ENCODE measurements at regions not wholly inside any gene's neighbourhood (a gene's known extent, or its start where the extent isn't known, plus 50 kb on each side); places are given as distances from the start of the nearest gene placed in this dataset.

- no peak for DNase-seq
- Mint-ChIP-seq H3K27ac (ENCODE audit: unreplicated experiment) (no peak overlapping the region), H3K27me3 (ENCODE audit: unreplicated experiment) (no peaks in the 10 kb centered on the region)
Observed at GRCh38 chr1:217238945-217239344, 391.9 kb downstream of the GPATCH2 start.

GRCh38 chr1:217230412-217230811, 400.5 kb downstream of the GPATCH2 start:
- peaks cover 2% of the 10 kb centered on the region for H3K9me3 Mint-ChIP-seq (ENCODE audit: unreplicated experiment)
- no peaks in the 10 kb centered on the region for H3K27me3 Mint-ChIP-seq (ENCODE audit: unreplicated experiment)
- no peak for DNase-seq
- no peak overlapping the region for H3K4me3 Mint-ChIP-seq (ENCODE audit: unreplicated experiment)
- H3K4me1 Mint-ChIP-seq (ENCODE audit: low read depth, unreplicated experiment), result no peaks in the 10 kb centered on the region
- no peak overlapping the region for H3K27ac Mint-ChIP-seq (ENCODE audit: unreplicated experiment)
- TF ChIP-seq CTCF (IDR thresholded peaks at IDR 0.05; ENCODE audit: partially characterized antibody, unreplicated experiment), result no peak
- no peaks in the 10 kb centered on the region for H3K36me3 Mint-ChIP-seq (ENCODE audit: unreplicated experiment)

More at GRCh38 chr1:217238945-217239344, 391.9 kb downstream of the GPATCH2 start:
- H3K9me3 Mint-ChIP-seq (ENCODE audit: unreplicated experiment), result no peaks in the 10 kb centered on the region
- no peak for TF ChIP-seq CTCF (IDR thresholded peaks at IDR 0.05; ENCODE audit: partially characterized antibody, unreplicated experiment)
- no peaks in the 10 kb centered on the region for H3K36me3 Mint-ChIP-seq (ENCODE audit: unreplicated experiment)
- no peak overlapping the region for H3K4me3 Mint-ChIP-seq (ENCODE audit: unreplicated experiment)
- peaks cover 5% of the 10 kb centered on the region for H3K4me1 Mint-ChIP-seq (ENCODE audit: low read depth, unreplicated experiment)

- H3K27ac Mint-ChIP-seq (ENCODE audit: unreplicated experiment), result no peak overlapping the region
- H3K9me3 Mint-ChIP-seq (ENCODE audit: unreplicated experiment), result peaks cover 2% of the 10 kb centered on the region
- no peaks in the 10 kb centered on the region for H3K4me1 Mint-ChIP-seq (ENCODE audit: low read depth, unreplicated experiment)
- no peak for TF ChIP-seq CTCF (IDR thresholded peaks at IDR 0.05; ENCODE audit: partially characterized antibody, unreplicated experiment)
- no peak for DNase-seq
- no peak overlapping the region for H3K4me3 Mint-ChIP-seq (ENCODE audit: unreplicated experiment)
- H3K27me3 Mint-ChIP-seq (ENCODE audit: unreplicated experiment), result no peaks in the 10 kb centered on the region
- H3K36me3 Mint-ChIP-seq (ENCODE audit: unreplicated experiment), result no peaks in the 10 kb centered on the region
Observed at GRCh38 chr1:217228689-217229088, 402.2 kb downstream of the GPATCH2 start.

GRCh38 chr1:217224201-217224600, 406.7 kb downstream of the GPATCH2 start:
- peaks cover 2% of the 10 kb centered on the region for H3K9me3 Mint-ChIP-seq (ENCODE audit: unreplicated experiment)

GRCh38 chr1:217214551-217214950, 416.3 kb downstream of the GPATCH2 start:
- no peak overlapping the region for H3K4me3 Mint-ChIP-seq (ENCODE audit: unreplicated experiment)
- no peak overlapping the region for H3K27ac Mint-ChIP-seq (ENCODE audit: unreplicated experiment)
- no peaks in the 10 kb centered on the region for H3K4me1 Mint-ChIP-seq (ENCODE audit: low read depth, unreplicated experiment)
- peaks cover 1% of the 10 kb centered on the region for H3K27me3 Mint-ChIP-seq (ENCODE audit: unreplicated experiment)
- H3K9me3 Mint-ChIP-seq (ENCODE audit: unreplicated experiment), result no peaks in the 10 kb centered on the region
- DNase-seq, result no peak
- H3K36me3 Mint-ChIP-seq (ENCODE audit: unreplicated experiment), result no peaks in the 10 kb centered on the region
- no peak for TF ChIP-seq CTCF (IDR thresholded peaks at IDR 0.05; ENCODE audit: partially characterized antibody, unreplicated experiment)

More at GRCh38 chr1:217224201-217224600, 406.7 kb downstream of the GPATCH2 start:
- H3K4me1 Mint-ChIP-seq (ENCODE audit: low read depth, unreplicated experiment), result no peaks in the 10 kb centered on the region
- TF ChIP-seq CTCF (IDR thresholded peaks at IDR 0.05; ENCODE audit: partially characterized antibody, unreplicated experiment), result no peak
- no peak overlapping the region for H3K4me3 Mint-ChIP-seq (ENCODE audit: unreplicated experiment)
- no peaks in the 10 kb centered on the region for H3K36me3 Mint-ChIP-seq (ENCODE audit: unreplicated experiment)
- no peaks in the 10 kb centered on the region for H3K27me3 Mint-ChIP-seq (ENCODE audit: unreplicated experiment)
- H3K27ac Mint-ChIP-seq (ENCODE audit: unreplicated experiment), result no peak overlapping the region
- no peak for DNase-seq

All from glutamatergic neuron (in vitro differentiated cells).